Ishikawa (cell line): ENCODE measurements at regions not wholly inside any gene's neighbourhood (a gene's known extent, or its start where the extent isn't known, plus 50 kb on each side); places are given as distances from the start of the nearest gene placed in this dataset.

Experiments used
- CEBPB ChIP-seq: IDR thresholded peaks from 2 replicates; pipeline ENCODE4 v1.6.1; 2012
- CREB1 ChIP-seq: IDR thresholded peaks from 2 replicates; pipeline ENCODE4 v1.6.1; 2012; ENCODE audit warnings: low read depth
- EGR1 ChIP-seq: IDR thresholded peaks from 2 replicates; pipeline ENCODE4 v1.6.1; 2012
- EP300 ChIP-seq: IDR thresholded peaks from 2 replicates; pipeline ENCODE4 v1.6.1; 2012; ENCODE audit warnings: borderline replicate concordance
- FOXM1 ChIP-seq: IDR thresholded peaks from 2 replicates; pipeline ENCODE4 v1.6.1; 2012; ENCODE audit warnings: low read depth, borderline replicate concordance
- MAX ChIP-seq: IDR thresholded peaks from 2 replicates; pipeline ENCODE4 v1.6.1; 2012
- RAD21 ChIP-seq: IDR thresholded peaks from 2 replicates; pipeline ENCODE4 v1.6.1; 2012; ENCODE audit warnings: low read depth
- REST ChIP-seq: IDR thresholded peaks from 2 replicates; pipeline ENCODE4 v1.6.1; 2012; ENCODE audit warnings: low read depth, mild to moderate bottlenecking
- TAF1 ChIP-seq: IDR thresholded peaks from 2 replicates; pipeline ENCODE4 v1.6.1; 2012; ENCODE audit warnings: low read depth, mild to moderate bottlenecking
- TCF12 ChIP-seq: IDR thresholded peaks from 2 replicates; pipeline ENCODE4 v1.6.1; 2012; ENCODE audit warnings: low read depth
- TEAD4 ChIP-seq: IDR thresholded peaks from 2 replicates; pipeline ENCODE4 v1.6.1; 2012
- USF1 ChIP-seq: IDR thresholded peaks from 2 replicates; pipeline ENCODE4 v1.6.1; 2012
- YY1 ChIP-seq: IDR thresholded peaks from 2 replicates; pipeline ENCODE4 v1.6.1; 2012; ENCODE audit warnings: low read depth
- ZBTB7A ChIP-seq: IDR thresholded peaks from 2 replicates; pipeline ENCODE4 v1.6.1; 2012; ENCODE audit warnings: low read depth

DNA sequence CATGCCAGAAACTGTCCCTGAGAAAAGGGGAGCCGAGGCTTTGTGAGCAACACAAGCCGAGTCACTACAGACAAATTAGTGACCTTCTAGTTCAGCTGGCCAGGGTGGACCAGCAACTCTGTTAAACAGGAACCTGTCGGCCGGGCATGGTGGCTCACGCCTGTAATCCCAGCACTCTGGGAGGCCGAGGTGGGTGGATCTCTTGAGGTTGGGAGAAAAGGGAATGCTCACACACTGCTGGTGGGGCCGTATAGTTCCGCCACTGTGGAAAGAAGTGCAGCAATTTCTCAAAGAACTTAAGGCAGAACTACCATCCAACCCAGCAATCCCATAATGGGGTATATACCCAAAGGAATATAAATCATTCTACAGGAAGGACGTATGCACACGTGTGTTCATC lies 67.8 kb downstream of the C16orf95 start:
- TF ChIP-seq CEBPB (no peak), RAD21 (no peak), TAF1 (no peak), TCF12 (no peak), REST (no peak), YY1 (no peak), CREB1 (no peak), EP300 (no peak), EGR1 (no peak), TEAD4 (no peak), MAX (no peak), FOXM1 (no peak), USF1 (no peak), ZBTB7A (no peak)
